ENCODE measurements at regions not wholly inside any gene's neighbourhood (a gene's known extent, or its start where the extent isn't known, plus 50 kb on each side); places are given as distances from the start of the nearest gene placed in this dataset.

DNA sequence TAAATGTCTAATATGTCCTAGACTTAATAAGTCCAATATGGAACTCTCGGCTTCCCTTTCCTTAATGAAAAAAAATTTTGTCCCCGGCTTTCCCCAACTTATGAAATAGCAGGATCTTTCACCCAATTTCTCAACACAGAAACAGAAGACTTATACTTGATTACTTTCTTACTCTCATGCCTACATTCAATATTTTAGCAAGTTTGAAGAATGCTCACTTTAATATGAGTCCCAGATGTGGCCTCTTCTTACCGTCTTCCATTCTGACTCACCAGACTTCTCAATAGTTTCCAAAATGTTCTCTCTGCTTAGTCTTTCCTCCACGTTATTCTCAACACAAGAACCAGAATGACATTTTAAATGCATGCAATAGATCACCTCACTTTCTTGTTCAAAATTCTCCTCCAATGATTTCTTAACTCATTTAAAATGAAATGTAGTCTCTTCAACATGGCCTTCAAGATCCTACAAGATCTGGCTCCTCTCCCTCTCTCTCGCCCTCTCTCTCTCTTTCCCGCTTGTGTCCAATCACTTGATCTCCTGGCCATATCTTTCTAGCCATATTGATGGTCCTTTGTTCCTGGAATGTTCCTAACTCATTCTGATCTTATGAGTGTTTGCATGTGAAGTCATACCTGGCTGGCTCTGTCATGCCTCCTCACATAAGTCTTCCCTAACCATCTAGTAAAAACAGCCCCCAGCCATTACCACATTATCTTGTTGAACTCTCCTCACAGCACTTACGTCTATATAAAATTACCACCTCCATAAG is 119.7 kb upstream of the FAM3C start:
- ATAC-seq (no peak), DNase-seq (no peak)
- H3K27me3 ChIP-seq, result no peaks in the 10 kb centered on the region
- H3K4me3 ChIP-seq, result no peak overlapping the region
- no peaks in the 10 kb centered on the region for H3K4me1 ChIP-seq
- 82 to 89% methylated on average over 7 of the region's 7 CpGs for WGBS, 2 donors
- H3K27ac ChIP-seq, result no peak overlapping the region
- no peak for TF ChIP-seq POLR2A (IDR thresholded peaks at IDR 0.05)
- TF ChIP-seq, protein P1, sequence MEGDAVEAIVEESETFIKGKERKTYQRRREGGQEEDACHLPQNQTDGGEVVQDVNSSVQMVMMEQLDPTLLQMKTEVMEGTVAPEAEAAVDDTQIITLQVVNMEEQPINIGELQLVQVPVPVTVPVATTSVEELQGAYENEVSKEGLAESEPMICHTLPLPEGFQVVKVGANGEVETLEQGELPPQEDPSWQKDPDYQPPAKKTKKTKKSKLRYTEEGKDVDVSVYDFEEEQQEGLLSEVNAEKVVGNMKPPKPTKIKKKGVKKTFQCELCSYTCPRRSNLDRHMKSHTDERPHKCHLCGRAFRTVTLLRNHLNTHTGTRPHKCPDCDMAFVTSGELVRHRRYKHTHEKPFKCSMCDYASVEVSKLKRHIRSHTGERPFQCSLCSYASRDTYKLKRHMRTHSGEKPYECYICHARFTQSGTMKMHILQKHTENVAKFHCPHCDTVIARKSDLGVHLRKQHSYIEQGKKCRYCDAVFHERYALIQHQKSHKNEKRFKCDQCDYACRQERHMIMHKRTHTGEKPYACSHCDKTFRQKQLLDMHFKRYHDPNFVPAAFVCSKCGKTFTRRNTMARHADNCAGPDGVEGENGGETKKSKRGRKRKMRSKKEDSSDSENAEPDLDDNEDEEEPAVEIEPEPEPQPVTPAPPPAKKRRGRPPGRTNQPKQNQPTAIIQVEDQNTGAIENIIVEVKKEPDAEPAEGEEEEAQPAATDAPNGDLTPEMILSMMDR (IDR thresholded peaks at IDR 0.05), result no peak
- intact Hi-C loops (cut with DNase I), result no loop called here
- peaks cover 0 to 4% (median 0%) of the 10 kb centered on the region in 3 donors for H3K9me3 ChIP-seq
- no peaks in the 10 kb centered on the region for H3K36me3 ChIP-seq (replicated peaks in 1 of 2; ENCODE audit: insufficient read depth in 1 of 2, low read depth in 2 of 2)

DNA sequence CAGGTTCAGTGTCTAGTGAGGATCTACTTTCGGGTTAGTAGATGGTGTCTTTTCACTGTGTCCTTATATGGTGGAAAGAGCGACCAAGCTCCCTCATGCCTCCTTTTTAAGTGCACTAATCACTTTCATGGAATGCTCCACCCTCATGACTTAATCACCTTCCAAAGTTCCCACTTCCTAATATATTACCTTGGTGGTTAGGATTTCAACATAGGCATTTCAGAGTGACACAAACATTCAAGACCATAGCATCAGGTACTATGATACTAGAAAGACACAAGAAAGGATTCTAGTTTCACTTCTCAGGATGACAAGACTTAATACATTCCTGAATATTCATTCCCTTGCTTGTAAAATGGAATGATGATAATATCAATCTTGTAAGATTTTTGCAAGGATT is 119.1 kb upstream of the FAM3C start:
- no peak overlapping the region for H3K27ac ChIP-seq
- H3K4me3 ChIP-seq, result no peak overlapping the region
- H3K27me3 ChIP-seq, result no peaks in the 10 kb centered on the region
- peaks cover 0 to 10% (median 0%) of the 10 kb centered on the region in 3 donors for H3K9me3 ChIP-seq
- TF ChIP-seq POLR2A (IDR thresholded peaks at IDR 0.05), result no peak
- TF ChIP-seq, protein P1 (IDR thresholded peaks at IDR 0.05), result no peak
- no peaks in the 10 kb centered on the region for H3K36me3 ChIP-seq (replicated peaks in 1 of 2; ENCODE audit: insufficient read depth in 1 of 2, low read depth in 2 of 2)
- H3K4me1 ChIP-seq, result no peaks in the 10 kb centered on the region
- WGBS, 2 donors, result 80 to 92% methylated on average over 2 of the region's 2 CpGs
- DNase-seq (no peak), ATAC-seq (no peak)
- intact Hi-C loops (cut with DNase I), result no loop called here

DNA sequence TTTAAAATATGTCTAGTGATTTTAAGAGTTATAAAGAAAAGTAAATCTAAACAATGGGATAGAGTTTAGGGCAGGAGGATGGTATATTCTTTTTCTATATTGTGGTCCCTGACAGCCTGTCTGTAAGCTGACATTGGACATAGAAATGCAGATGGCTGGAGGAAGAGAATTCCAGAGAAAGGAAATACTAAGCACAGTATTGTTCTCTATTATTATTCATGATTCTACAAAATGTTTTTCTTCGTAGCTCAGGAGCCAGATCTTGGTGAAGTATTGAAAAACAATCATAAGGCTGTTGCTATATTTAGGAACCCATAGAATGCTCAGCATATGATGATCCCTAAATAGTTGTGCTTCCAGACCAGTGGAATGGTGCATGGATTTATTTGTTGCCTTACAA is 117.0 kb upstream of the FAM3C start:
- ATAC-seq, result no peak
- H3K27me3 ChIP-seq, result no peaks in the 10 kb centered on the region
- H3K9me3 ChIP-seq, result peaks cover 0 to 10% (median 0%) of the 10 kb centered on the region in 3 donors
- H3K27ac ChIP-seq, result no peak overlapping the region
- TF ChIP-seq, protein P1 (IDR thresholded peaks at IDR 0.05), result no peak
- no peak for TF ChIP-seq POLR2A (IDR thresholded peaks at IDR 0.05)
- intact Hi-C loops (cut with DNase I), result no loop called here
- H3K36me3 ChIP-seq (replicated peaks in 1 of 2; ENCODE audit: insufficient read depth in 1 of 2, low read depth in 2 of 2), result no peaks in the 10 kb centered on the region
- WGBS, 2 donors, result 83 to 93% methylated on average over 1 of the region's 1 CpG
- no peaks in the 10 kb centered on the region for H3K4me1 ChIP-seq
- no peak overlapping the region for H3K4me3 ChIP-seq
- DNase-seq, result no peak

DNA sequence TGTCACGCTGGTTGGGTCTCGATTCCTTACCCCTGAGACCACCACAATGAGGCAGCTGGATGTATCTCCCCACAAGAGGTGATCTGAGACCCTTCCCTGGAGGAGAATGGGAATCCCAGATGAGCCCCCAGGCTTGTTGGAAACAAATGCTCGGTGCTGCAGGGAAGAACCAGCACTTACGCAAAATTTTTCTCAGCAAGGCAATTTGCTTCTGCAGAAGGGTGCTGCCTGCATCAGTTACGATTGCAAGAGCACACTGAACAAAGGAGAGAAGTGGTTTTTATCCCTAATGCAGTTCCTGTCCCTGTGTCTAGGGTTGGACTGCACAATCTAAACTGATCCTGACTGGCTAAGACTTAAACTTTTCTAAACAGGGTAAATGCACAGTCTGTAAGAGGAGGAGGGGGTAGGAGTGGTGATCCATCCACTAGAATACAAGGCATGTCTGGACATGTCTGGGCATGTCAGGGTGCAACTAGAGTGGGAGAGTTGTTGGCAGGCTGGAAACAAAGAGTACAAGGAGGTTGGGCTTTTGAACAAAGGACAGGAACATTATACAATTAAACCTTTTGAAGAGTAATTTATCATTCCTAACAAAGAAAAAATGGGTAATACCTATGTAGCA is 114.9 kb upstream of the FAM3C start:
- ATAC-seq (no peak), DNase-seq (no peak)
- TF ChIP-seq POLR2A (IDR thresholded peaks at IDR 0.05), result no peak
- TF ChIP-seq, protein P1 (IDR thresholded peaks at IDR 0.05), result no peak
- no peaks in the 10 kb centered on the region for H3K4me1 ChIP-seq
- no peak overlapping the region for H3K27ac ChIP-seq
- no peaks in the 10 kb centered on the region for H3K36me3 ChIP-seq (replicated peaks in 1 of 2; ENCODE audit: insufficient read depth in 1 of 2, low read depth in 2 of 2)
- H3K27me3 ChIP-seq, result no peaks in the 10 kb centered on the region
- H3K4me3 ChIP-seq, result no peak overlapping the region
- intact Hi-C loops (cut with DNase I), result no loop called here
- peaks cover 0 to 15% (median 0%) of the 10 kb centered on the region in 3 donors for H3K9me3 ChIP-seq
- 83 to 93% methylated on average over 5 of the region's 5 CpGs for WGBS, 2 donors

All from body of pancreas (tissue), 4 donors.